PC-9 (cell line): ENCODE measurements at regions not wholly inside any gene's neighbourhood (a gene's known extent, or its start where the extent isn't known, plus 50 kb on each side); places are given as distances from the start of the nearest gene placed in this dataset.
"Not testable (repeated sequence)": the region's sequence is repeated elsewhere in the genome, so short reads cannot be mapped to it uniquely, and the experiment has no call there.

Experiments used
- BruUV-seq: library from RNA; stranded (reverse); fragments of 400-500 nt; replicated peaks from 2 replicates; lab custom pipeline; 2021; lab: Mats Ljungman, UMichigan
- CTCF ChIA-PET: fragments of 300-600 bp; sonication (Branson Sonifier 250); formaldehyde crosslinking; loops from one replicate; lab custom pipeline; 2022; ENCODE audit warnings: antibody characterized with exemption; lab: Charles Lee
- POLR2A ChIA-PET: fragments of 300-600 bp; sonication (Branson Sonifier 250); formaldehyde crosslinking; loops from one replicate; lab custom pipeline; 2022; ENCODE audit warnings: antibody characterized with exemption; ENCODE audit not compliant: unreplicated experiment; lab: Charles Lee
- DNase-seq, 2 experiments: peaks; one replicate each; pipeline versions ENCODE4 v3.0.0 to v3.0.0-alpha.2; 2015 to 2022; ENCODE audit warnings: mixed read lengths in 1 of 2
- H2AFZ ChIP-seq: fragments of 200-600 bp; sonication (generic); 2 replicates; pipeline ENCODE4 v1.8.1; 2017; ENCODE audit warnings: antibody characterized with exemption
- H3F3A ChIP-seq: fragments of 200-600 bp; sonication (generic); 2 replicates; pipeline ENCODE4 v1.8.1; 2017; ENCODE audit warnings: antibody characterized with exemption, mild to moderate bottlenecking, low read depth; ENCODE audit not compliant: insufficient read depth
- H3K27ac ChIP-seq: fragments of 200-600 bp; sonication (generic); 2 replicates; pipeline ENCODE4 v1.6.1; 2016; ENCODE audit warnings: mixed run types
- H3K27me3 ChIP-seq: fragments of 200-600 bp; sonication (generic); 2 replicates; pipeline ENCODE4 v1.6.1; 2016; ENCODE audit warnings: low read depth, mixed run types; ENCODE audit not compliant: insufficient read depth
- H3K36me3 ChIP-seq: fragments of 200-600 bp; sonication (generic); 2 replicates; pipeline ENCODE4 v1.6.1; 2016; ENCODE audit warnings: low read depth, mixed run types
- H3K4me1 ChIP-seq: fragments of 200-600 bp; sonication (generic); replicated peaks from 2 replicates; pipeline ENCODE4 v1.6.1; 2016; ENCODE audit warnings: mixed run types; ENCODE audit not compliant: insufficient read depth
- H3K4me2 ChIP-seq: fragments of 200-600 bp; sonication (generic); 2 replicates; pipeline ENCODE4 v1.6.1; 2017; ENCODE audit warnings: mixed run types
- H3K4me3 ChIP-seq: fragments of 200-600 bp; sonication (generic); 2 replicates; pipeline ENCODE4 v1.6.1; 2016; ENCODE audit warnings: mixed run types
- H3K79me2 ChIP-seq: fragments of 200-600 bp; sonication (generic); 2 replicates; pipeline ENCODE4 v1.6.1; 2017; ENCODE audit warnings: low read depth, mixed run types
- H3K9me2 ChIP-seq: fragments of 200-600 bp; sonication (generic); 2 replicates; pipeline ENCODE4 v1.8.1; 2017; ENCODE audit warnings: mild to moderate bottlenecking; ENCODE audit not compliant: insufficient read depth
- H3K9me3 ChIP-seq: fragments of 200-600 bp; sonication (generic); 2 replicates; pipeline ENCODE4 v1.8.1; 2016; ENCODE audit warnings: low read depth; ENCODE audit not compliant: insufficient read depth
- H4K20me1 ChIP-seq: fragments of 200-600 bp; sonication (generic); 2 replicates; pipeline ENCODE4 v1.8.1; 2017; ENCODE audit not compliant: insufficient read depth
- EZH2 ChIP-seq: fragments of 200-600 bp; sonication (generic); IDR thresholded peaks from 2 replicates; pipeline ENCODE4 v1.8.0; 2017; ENCODE audit warnings: antibody characterized with exemption, low read depth
- intact Hi-C: fragments of 100-400 bp; cut with micrococcal nuclease; formaldehyde crosslinking; loops from one replicate; pipeline ENCODE4 v1.10.0; 2022; ENCODE audit not compliant: unreplicated experiment
- TF ChIP-seq, protein P1 (sequence below): fragments of 200-600 bp; sonication (generic); conservative IDR thresholded peaks from 2 replicates; pipeline ENCODE4 v1.6.1; 2017; ENCODE audit warnings: mixed run types, antibody characterized with exemption, mild to moderate bottlenecking, moderate library complexity

DNA sequence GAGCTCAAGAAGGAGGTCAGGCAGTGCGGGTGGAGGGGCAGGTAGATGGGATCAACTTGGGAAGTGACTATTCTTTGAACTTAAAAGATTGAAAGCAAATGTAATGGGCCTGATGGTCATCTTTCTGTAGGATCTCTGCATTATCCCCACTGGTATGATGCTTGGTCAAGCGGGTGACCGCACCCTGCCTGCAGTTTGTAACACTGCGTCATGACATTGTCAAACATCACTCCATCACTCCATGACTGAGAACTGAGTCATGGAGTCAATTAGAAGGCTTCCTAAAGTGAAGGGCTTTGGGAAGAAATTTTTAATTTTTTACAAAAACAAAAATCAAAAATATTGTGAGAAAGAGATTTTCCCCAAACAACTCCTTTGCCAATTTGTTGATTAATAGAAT, 62.4 kb upstream of the BMAL1 start:
- H3K4me2 ChIP-seq: peak overlapping the region; percentile 73

DNA sequence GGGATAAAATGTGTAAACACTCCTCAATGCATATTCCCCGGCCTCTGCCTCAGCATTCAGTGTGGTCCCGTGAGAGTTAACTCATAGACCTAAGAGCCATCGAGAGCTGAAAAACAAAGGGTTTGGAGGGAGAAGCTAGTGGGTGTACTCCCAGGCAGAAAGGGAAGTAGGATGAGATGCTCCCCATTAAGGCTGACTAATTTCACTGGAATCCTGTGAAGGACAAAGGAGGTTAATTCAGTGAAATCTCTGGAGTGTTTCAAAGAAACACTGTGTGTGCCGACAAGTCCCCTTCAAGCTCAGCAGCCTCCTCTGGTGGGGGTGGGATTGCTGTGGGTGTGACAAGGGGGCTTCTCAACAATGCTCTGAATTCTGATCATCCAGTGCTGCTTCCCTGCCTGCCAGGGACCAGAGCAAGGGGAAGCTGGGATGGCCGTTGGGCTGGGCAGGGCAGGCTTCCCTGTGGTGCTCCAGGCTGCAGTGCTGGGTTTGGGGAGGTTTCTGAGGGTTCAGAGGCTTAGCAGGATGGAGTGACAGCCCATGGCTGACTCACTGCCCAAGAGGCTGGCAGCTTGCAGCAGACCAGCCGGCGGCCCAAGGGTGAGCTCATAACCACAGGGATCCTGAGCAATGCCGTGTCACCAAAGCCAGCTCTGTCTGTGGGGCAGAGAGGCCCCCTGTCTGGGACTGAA, 61.4 kb upstream of the BMAL1 start:
- intact Hi-C loops: loop anchor here (1.0 to 2.0 kb wide), 2 partner anchors 45 to 117 kb away; no protein-coding TSS in a partner anchor
- Histone ChIP-seq H3K9me2 (no peaks in the 10 kb centered on the region), H4K20me1 (no peaks in the 10 kb centered on the region), H3K27ac (peak overlapping the region; percentile 91), H3K9me3 (no peaks in the 10 kb centered on the region), H3K4me2 (peak overlapping the region; percentile 73), H3K27me3 (no peaks in the 10 kb centered on the region), H3F3A (peaks cover 26% of the 10 kb centered on the region; the same call in 1 of the 2 replicates), H3K4me1 (peaks cover 50% of the 10 kb centered on the region), H2AFZ (no peak overlapping the region), H3K36me3 (no peaks in the 10 kb centered on the region), H3K79me2 (no peaks in the 10 kb centered on the region), H3K4me3 (peak overlapping the region; percentile 16; the same call in 1 of the 2 replicates)
- ChIA-PET POLR2A (interaction anchor here (0.6 to 0.7 kb wide), 2 partner anchors 247 to 1234 kb away, joined by 5 read pairs; partner anchors contain the start of gene BTBD10), CTCF (interaction anchor here (0.6 to 1.1 kb wide), 6 partner anchors 9 to 574 kb away, joined by 3 to 6 read pairs (median 4); no protein-coding TSS in a partner anchor)
- DNase-seq: peak; percentile 80 to 89
- no peak for TF ChIP-seq EZH2
- TF ChIP-seq, protein P1, sequence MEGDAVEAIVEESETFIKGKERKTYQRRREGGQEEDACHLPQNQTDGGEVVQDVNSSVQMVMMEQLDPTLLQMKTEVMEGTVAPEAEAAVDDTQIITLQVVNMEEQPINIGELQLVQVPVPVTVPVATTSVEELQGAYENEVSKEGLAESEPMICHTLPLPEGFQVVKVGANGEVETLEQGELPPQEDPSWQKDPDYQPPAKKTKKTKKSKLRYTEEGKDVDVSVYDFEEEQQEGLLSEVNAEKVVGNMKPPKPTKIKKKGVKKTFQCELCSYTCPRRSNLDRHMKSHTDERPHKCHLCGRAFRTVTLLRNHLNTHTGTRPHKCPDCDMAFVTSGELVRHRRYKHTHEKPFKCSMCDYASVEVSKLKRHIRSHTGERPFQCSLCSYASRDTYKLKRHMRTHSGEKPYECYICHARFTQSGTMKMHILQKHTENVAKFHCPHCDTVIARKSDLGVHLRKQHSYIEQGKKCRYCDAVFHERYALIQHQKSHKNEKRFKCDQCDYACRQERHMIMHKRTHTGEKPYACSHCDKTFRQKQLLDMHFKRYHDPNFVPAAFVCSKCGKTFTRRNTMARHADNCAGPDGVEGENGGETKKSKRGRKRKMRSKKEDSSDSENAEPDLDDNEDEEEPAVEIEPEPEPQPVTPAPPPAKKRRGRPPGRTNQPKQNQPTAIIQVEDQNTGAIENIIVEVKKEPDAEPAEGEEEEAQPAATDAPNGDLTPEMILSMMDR: no peak
- BruUV-seq: no TSS peak

More for the DNA sequence above, 62.4 kb upstream of the BMAL1 start:
- no peaks in the 10 kb centered on the region for H4K20me1 ChIP-seq
- no peaks in the 10 kb centered on the region for H3K9me3 ChIP-seq
- CTCF ChIA-PET: interaction anchor here (0.5 to 1.2 kb wide), 2 partner anchors 105 to 123 kb away, joined by 3 to 4 read pairs; no protein-coding TSS in a partner anchor
- H3K36me3 ChIP-seq: no peaks in the 10 kb centered on the region
- no peaks in the 10 kb centered on the region for H3K27me3 ChIP-seq
- no peak for TF ChIP-seq EZH2
- TF ChIP-seq, protein P1: no peak
- H2AFZ ChIP-seq: no peak overlapping the region
- peaks cover 26% of the 10 kb centered on the region; the same call in 1 of the 2 replicates for H3F3A ChIP-seq
- intact Hi-C loops: loop anchor here (2.0 kb wide), 1 partner anchor 62 kb away; the partner anchor contains the start of gene BMAL1
- H3K9me2 ChIP-seq: no peaks in the 10 kb centered on the region
- peak overlapping the region; percentile 91 for H3K27ac ChIP-seq
- peak overlapping the region; percentile 16; the same call in 1 of the 2 replicates for H3K4me3 ChIP-seq
- H3K4me1 ChIP-seq: peaks cover 50% of the 10 kb centered on the region
- no peaks in the 10 kb centered on the region for H3K79me2 ChIP-seq
- DNase-seq: peak; percentile 48 to 74
- POLR2A ChIA-PET: interaction anchor here (0.5 to 0.6 kb wide), 2 partner anchors 253 to 457 kb away, joined by 3 to 9 read pairs; no protein-coding TSS in a partner anchor
- no TSS peak for BruUV-seq

- Histone ChIP-seq H3K9me3 (no peaks in the 10 kb centered on the region), H3K27ac (peak overlapping the region; percentile 91), H3K27me3 (no peaks in the 10 kb centered on the region), H3K4me2 (peak overlapping the region; percentile 73), H3K4me1 (peaks cover 50% of the 10 kb centered on the region), H4K20me1 (no peaks in the 10 kb centered on the region), H3K9me2 (no peaks in the 10 kb centered on the region), H3K79me2 (no peaks in the 10 kb centered on the region), H3K36me3 (no peaks in the 10 kb centered on the region), H2AFZ (no peak overlapping the region), H3K4me3 (no peak overlapping the region), H3F3A (peaks cover 26% of the 10 kb centered on the region; the same call in 1 of the 2 replicates)
- POLR2A ChIA-PET: interaction anchor here (0.6 to 0.7 kb wide), 2 partner anchors 246 to 1235 kb away, joined by 5 read pairs; partner anchors contain the start of gene BTBD10
- TF ChIP-seq, protein P1: no peak
- no peak for TF ChIP-seq EZH2
- CTCF ChIA-PET: interaction anchor here (0.9 to 1.1 kb wide), 2 partner anchors 9 to 48 kb away, joined by 3 to 5 read pairs; no protein-coding TSS in a partner anchor
- TSS peak; percentile 86 for BruUV-seq
- DNase-seq: no peak
- intact Hi-C loops: loop anchor here (1.0 to 2.0 kb wide), 2 partner anchors 45 to 116 kb away; no protein-coding TSS in a partner anchor
Measured at GRCh38 chr11:13216711-13217075, 60.9 kb upstream of the BMAL1 start.

GRCh38 chr11:13218685-13219084, 58.9 kb upstream of the BMAL1 start:
- BruUV-seq, CTCF ChIA-PET, intact Hi-C loops: not testable (repeated sequence)

More at GRCh38 chr11:13218685-13219084, 58.9 kb upstream of the BMAL1 start:
- H3K27ac ChIP-seq, H3K9me2 ChIP-seq, H3K4me3 ChIP-seq, H3K4me2 ChIP-seq, H3K27me3 ChIP-seq, H4K20me1 ChIP-seq, H3K9me3 ChIP-seq, DNase-seq, H3K36me3 ChIP-seq, POLR2A ChIA-PET, H3K79me2 ChIP-seq, H2AFZ ChIP-seq: not testable (repeated sequence)
- Histone ChIP-seq H3K4me1 (peaks cover 37% of the 10 kb centered on the region), H3F3A (peaks cover 26% of the 10 kb centered on the region; the same call in 1 of the 2 replicates)
